ENCODE measurements at regions not wholly inside any gene's neighbourhood (a gene's known extent, or its start where the extent isn't known, plus 50 kb on each side); places are given as distances from the start of the nearest gene placed in this dataset.

DNA sequence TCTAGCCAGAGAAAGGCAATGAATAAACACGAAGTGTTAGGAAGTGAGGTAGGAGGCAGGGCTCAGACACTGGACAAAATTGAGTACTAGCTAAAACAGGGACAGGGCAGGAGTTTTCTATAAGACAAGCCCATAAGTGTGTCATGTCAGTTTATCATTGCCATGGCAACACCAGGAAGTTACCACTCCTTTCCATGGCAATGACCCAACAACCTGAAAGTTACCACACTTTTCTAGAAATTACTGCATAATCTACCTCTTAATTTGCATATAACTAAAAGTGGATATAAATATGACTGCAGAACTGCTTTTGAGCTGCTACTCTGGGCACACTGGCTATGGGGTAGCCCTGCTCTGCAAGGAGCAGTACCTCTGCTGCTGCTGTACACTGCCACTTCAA, 442.5 kb upstream of the COX7C start (continued):
- TF ChIP-seq YY1 (IDR thresholded peaks at IDR 0.05; ENCODE audit: low read depth, low read length) = no peak
- TF ChIP-seq RXRA (IDR thresholded peaks at IDR 0.05; ENCODE audit: insufficient read depth, low read depth, low read length) = no peak
- TF ChIP-seq CHD2 (IDR thresholded peaks at IDR 0.05; ENCODE audit: low read length) = no peak
- TF ChIP-seq CTCF (IDR thresholded peaks at IDR 0.05; ENCODE audit: control extremely low read depth in 1 of 3, insufficient read depth in 1 of 3, low read depth in 1 of 3, low read length in 3 of 3) = no peak

All from H1 (cell line).